HG02763 (cell line): ENCODE measurements at regions not wholly inside any gene's neighbourhood (a gene's known extent, or its start where the extent isn't known, plus 50 kb on each side); places are given as distances from the start of the nearest gene placed in this dataset.

Source experiments
- ATAC-seq: cut with Tn5 transposase; IDR thresholded peaks from one replicate; pipeline ENCODE4 v1.9.1; 2021; ENCODE audit warnings: mild to moderate bottlenecking, moderate library complexity; ENCODE audit not compliant: unreplicated experiment

DNA sequence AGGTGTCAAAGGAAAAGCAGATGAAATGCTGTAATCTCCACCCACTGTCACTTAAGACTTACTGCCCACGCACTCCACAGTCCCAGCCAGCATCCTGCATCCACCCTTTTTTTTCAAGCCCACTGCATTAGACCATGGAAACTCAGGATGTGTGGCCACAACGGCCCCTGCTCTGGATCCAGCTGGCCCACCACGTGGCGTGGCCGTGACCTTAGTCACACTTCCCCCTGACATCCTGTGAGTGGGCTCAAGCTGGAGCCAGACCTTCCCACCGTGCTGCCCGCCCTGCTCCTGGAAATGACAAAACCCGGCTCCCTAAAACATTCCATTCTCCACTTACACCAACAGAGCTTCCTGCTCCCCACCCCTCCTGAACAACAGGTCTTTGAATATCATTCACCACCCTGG, 588.3 kb upstream of the DIPK2B start:
- no peak for ATAC-seq

DNA sequence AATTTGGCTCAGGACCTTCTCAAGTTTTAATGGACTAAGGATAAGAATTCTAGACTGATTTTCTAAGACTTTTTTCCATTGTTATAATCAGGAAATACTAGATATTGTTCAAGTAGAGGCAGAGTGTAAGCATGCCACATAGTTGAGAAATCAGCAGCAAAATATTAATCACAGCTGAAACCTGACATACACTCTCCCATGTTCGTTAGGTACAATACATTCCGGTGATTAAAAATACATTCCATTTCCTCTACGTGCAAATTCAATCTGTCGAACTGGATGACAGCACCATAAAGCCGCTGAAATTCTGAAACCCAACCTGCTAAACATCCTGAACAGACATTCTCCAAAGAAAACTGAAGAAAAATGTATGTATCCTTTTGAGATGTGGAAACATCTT, 587.6 kb upstream of the DIPK2B start:
- ATAC-seq, result no peak

DNA sequence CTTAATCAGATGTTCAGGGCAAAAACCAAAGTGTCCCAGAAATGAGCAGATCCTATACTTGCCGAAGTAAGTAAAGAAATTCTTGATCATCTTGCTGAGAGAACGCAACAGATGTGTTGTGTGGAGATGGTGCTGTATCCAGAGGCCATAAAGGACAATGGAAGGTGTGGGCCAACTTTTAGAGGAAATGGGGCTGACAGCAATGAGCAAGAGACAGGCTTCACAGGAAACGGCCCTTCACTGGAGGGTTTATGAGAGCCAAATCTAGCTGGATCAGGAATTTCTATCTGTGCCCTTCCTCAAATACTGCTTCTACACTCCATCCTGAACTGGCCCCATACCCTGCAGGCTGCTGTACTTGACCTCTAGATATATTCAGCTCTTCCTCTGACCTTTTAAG, 583.9 kb upstream of the DIPK2B start:
- ATAC-seq, result no peak

DNA sequence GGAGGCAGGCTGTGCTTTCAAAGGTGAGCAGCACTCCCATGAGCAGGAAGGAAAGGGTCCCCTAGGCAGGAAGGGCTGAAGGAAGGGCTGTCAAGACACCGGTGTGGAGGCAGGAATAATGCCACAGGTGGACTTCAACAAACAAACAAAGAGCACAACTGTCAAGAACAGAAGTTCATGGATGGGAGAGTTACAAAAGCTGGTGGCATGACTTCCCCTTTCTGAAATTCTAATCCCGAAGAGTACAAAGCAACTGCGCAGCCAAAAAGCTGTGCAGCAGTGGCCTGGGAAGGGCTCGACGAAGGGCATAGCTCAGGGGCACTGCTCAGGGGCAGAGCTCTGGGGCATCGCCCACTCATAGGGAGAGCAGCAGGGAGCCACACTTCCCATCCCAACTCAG, 582.3 kb upstream of the DIPK2B start:
- ATAC-seq, result no peak

GRCh38 chrX:45781901-45782553, 581.4 kb upstream of the DIPK2B start:
- no peak for ATAC-seq

- no peak for ATAC-seq
These were observed 577.9 kb upstream of the DIPK2B start for GRCh38 chrX:45778616-45779015.

DNA sequence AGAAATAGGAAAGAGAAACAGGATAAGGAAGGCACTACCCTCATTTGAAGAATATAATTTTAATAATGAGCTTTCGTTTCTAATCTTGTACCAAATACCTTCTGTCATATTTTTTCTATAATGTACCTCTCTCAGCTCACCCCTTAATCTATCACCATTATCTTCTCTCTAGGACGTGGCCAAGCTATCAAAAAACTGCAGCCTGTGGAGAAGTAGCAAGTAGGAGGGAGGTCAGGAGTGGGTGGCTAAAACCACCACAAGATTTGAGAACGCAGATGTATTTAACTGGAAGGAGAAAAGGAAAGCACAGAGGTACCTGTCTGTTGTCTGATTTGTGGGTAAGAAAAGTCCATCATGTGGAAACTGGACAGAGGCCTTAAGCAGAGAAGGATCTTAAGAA, 576.7 kb upstream of the DIPK2B start:
- ATAC-seq, result no peak

DNA sequence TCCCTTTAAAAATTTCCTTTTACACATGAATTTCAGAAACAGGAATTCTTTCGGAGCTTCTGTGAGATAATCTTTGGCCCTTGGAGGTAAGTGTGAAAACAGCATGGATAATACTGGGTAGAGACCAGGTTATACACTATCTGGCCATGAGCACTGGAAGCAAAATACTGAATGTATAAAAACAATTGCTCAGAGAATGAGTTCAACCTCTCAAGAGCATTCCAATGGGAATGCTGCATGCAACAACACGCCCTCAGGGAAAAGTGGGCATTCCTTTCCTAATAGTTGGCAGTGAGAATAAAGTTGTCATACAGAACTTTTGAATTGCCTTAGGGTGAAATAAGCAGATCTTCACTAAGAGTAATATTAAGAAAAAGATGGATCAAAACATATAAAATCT, 574.8 kb upstream of the DIPK2B start:
- ATAC-seq, result no peak

- no peak for ATAC-seq
These were observed 574.3 kb upstream of the DIPK2B start for GRCh38 chrX:45774961-45775360.

GRCh38 chrX:45773572-45773971, 572.9 kb upstream of the DIPK2B start:
- no peak for ATAC-seq

DNA sequence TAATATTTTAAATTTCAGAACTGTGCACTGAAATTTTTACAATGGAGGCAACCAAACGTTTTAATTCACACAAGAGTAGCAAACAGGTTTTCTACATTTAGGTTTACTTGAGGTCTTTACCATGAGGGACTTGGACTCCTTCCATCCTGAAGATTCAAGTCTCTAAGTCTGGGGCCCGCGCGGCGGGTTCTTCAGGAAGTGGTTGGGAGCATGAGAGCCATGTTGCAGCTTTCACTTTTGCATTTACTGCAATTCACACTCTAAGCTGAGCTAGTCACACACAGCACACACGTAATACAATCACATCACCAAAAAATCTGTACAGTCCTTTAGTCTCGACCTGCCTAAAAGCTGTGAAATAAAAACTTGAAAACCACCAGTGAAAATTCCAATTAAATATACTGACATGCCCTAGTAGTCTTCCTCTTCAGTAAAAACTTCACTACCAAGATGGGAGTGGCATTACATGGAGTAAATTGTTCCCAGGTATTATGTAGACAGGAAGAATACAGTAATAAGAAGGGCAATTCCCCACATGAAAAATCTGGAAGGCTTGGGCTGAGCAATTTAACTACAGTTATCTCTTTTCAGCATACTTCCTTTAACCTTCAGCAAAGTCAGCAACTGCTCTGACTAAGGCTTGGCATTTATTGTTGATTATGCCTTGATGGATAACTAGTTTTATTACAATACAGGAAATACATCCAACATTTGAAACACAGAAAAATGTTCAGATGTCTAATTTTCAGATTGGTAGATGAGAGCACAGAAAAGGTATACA, 571.1 kb upstream of the DIPK2B start:
- peak; percentile 39 for ATAC-seq

- ATAC-seq, result no peak
These were observed 570.4 kb upstream of the DIPK2B start for GRCh38 chrX:45771114-45771513.

DNA sequence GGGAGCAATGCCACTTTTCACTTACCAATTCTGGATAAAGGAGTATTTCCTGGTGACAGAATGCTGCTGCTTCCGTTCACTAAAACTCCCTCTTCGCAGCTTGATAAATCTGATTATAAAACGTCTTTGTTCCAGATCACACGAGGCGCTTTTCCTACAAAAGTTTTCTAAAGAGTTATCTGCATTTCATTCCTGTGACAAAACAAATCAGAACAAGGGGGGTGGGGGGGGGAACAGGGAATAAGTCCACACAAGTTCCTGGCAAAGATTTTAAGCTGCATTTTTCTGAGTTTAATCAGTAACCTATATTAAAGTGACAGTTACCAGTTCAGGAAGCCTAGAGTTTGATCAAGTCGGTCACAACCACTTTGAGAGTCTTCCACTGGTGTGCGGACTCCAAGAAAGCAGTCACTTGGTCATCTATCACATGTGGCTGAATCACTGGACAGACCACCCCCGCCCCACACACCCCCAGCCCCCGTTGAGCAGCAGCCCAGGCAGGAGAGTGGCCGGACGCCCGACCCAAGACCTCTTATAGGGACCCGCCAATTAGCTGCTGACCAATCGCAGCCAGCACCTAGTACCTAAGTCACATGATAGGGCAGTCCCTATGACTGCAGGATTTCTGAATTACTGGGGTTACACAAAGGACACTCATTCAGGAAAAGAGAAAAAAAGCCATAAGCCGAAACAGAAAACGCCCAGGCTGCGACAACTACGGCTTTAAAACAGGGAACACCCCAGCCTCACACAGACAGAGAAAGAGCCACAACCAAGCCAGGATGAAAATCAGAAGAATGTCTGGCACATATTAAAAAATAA, 569.3 kb upstream of the DIPK2B start:
- peak; percentile 85 for ATAC-seq

DNA sequence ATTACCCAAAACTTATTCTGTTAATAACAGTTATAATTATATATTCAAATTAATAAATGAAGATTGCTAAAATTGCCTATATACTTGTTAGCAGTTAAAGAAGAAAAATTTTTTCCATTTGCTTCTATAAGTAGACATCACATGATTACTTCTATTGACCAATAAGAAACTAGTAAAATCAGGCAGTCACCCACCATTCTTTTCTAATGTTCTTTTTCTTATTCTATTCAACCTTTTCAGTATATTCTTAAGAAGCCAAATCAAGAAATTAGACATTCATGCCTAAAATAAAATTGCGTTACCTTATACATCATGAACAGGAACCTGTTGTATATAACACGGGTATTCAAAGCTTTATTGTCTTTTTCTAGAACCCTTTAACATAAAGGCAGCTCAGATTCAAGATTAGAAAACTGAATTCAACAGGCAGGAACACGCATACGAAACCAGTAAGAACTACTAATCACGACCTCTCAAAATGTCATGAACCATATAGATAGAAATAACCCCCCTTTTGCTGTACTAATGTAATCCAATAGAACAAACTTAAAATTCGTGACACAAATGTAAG, 568.1 kb upstream of the DIPK2B start:
- no peak for ATAC-seq

DNA sequence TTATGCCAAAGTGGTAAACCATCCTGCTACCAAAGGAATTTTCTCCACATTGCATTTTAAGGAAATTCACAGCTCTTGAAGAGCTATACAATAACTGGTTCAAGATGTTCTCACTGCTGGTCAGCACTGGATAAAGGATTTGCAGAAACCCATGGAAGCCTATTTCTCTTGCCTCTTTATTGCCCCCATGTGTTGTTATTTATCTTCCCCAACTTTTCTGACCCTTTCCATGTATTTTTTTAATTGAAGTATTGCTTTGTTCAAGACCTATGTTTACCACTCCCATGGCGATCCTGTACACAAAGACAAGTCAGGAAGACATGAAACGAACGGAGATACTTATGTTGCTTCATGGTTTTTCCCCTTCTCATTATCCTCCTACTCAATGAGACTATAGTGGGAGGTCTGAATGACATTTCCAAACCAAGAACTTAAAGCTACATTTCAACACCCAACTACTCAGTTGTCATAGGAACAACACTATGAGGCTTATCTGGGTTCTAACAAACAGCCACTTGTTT, 566.4 kb upstream of the DIPK2B start:
- ATAC-seq, result no peak

DNA sequence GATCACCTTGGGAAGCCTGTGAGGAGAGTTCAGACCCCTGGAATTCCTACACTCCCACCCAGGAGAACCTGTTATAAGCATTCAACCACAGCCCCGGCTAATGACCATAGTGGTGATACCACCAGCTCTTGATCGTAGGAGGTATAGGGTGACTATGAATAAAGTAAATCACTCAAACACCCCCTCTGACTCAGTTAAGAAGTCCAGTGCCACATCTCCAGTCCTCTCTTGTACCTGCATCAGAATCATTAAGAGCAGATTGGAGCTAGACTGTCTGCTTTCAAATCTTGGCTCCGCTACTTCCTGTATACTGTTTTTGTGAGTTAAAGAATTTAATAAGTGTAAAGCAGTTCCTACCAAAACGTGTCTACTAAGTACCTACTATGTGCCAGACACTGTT, 565.1 kb upstream of the DIPK2B start:
- no peak for ATAC-seq

GRCh38 chrX:45765281-45765680, 564.6 kb upstream of the DIPK2B start:
- no peak for ATAC-seq

DNA sequence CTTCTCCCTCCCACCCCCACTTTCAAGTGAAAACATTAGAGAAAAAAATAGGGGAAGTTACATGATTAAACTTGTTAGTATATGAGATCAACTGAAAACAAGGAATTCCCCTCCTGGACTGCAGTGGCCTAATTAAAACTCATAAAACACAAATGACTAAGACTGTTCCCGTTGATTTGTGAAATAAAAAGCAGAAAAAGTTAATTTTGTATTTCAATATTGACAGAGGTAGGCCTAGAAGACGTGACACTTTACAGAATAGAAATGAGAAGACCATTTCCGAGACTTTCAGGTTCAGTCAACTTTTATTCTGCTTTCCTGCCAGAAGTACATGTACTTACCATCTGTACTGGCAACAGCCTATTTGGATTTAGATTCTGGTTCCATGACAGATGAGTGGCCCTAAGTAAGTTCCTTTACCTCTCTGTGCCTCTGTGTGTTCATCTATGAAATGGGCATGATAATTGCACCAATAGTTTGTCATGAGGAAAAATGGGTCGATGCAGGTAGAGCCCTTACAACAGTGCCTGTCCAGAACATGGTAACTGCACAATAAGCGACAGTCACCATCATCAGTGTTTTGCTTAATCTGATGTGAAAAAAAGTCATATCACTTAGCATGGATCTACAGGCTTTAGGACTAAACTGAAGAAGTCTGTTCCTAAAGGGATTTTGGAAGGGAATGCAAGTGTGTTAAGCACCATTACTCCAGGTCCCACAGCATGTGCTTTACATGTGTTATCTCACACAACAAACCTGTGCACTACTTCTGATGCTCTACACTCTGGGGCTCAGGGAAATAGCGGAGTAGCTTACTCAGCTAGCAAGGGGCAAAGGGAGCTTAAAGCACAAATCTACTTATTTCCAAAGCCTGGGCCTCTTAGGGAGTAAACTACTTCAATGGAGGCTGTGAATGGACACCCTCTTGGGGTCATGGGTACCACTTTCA, 562.3 kb upstream of the DIPK2B start:
- no peak for ATAC-seq

GRCh38 chrX:45761920-45762319, 561.2 kb upstream of the DIPK2B start:
- ATAC-seq, result no peak

GRCh38 chrX:45760187-45760742, 559.6 kb upstream of the DIPK2B start:
- no peak for ATAC-seq
